GM23338 (cell line): ENCODE measurements at regions not wholly inside any gene's neighbourhood (a gene's known extent, or its start where the extent isn't known, plus 50 kb on each side); places are given as distances from the start of the nearest gene placed in this dataset.

Source experiments
- ATAC-seq: fragments of 200-7000 bp; cut with Tn5 transposase; 3 replicates; pipeline ENCODE4 v1.9.1; 2020
- DNase-seq: peaks from one replicate; pipeline ENCODE4 v3.0.0-alpha.2; 2015; ENCODE audit warnings: low spot score
- H2AFZ ChIP-seq: fragments of 200-600 bp; sonication (generic); 2 replicates; pipeline ENCODE4 v1.8.0; 2016; ENCODE audit warnings: antibody characterized with exemption, mild to moderate bottlenecking, moderate library complexity
- H3F3A ChIP-seq: fragments of 200-600 bp; sonication (generic); replicated peaks from 2 replicates; pipeline ENCODE4 v1.8.0; 2017; ENCODE audit warnings: antibody characterized with exemption, mixed run types, low read depth
- H3K27ac ChIP-seq: fragments of 200-600 bp; sonication (generic); 2 replicates; pipeline ENCODE4 v1.6.1; 2016; ENCODE audit warnings: low read depth
- H3K27me3 ChIP-seq: fragments of 200-600 bp; sonication (generic); 2 replicates; pipeline ENCODE4 v1.8.0; 2016; ENCODE audit warnings: mild to moderate bottlenecking, mixed run types, moderate library complexity; ENCODE audit not compliant: insufficient read depth
- H3K36me3 ChIP-seq: fragments of 200-600 bp; sonication (generic); 2 replicates; pipeline ENCODE4 v1.8.0; 2016; ENCODE audit warnings: mild to moderate bottlenecking; ENCODE audit not compliant: insufficient read depth
- H3K4me1 ChIP-seq: fragments of 200-600 bp; sonication (generic); 2 replicates; pipeline ENCODE4 v1.8.0; 2016; ENCODE audit warnings: mild to moderate bottlenecking, moderate library complexity; ENCODE audit not compliant: insufficient read depth
- H3K4me2 ChIP-seq: fragments of 200-600 bp; sonication (generic); 2 replicates; pipeline ENCODE4 v1.7.1; 2017; ENCODE audit warnings: mixed run types
- H3K4me3 ChIP-seq: fragments of 200-600 bp; sonication (generic); 2 replicates; pipeline ENCODE4 v1.6.1; 2016; ENCODE audit warnings: mixed run types
- H3K79me2 ChIP-seq: fragments of 200-600 bp; sonication (generic); replicated peaks from 2 replicates; pipeline ENCODE4 v1.8.0; 2017; ENCODE audit warnings: mild to moderate bottlenecking; ENCODE audit not compliant: insufficient read depth
- H3K9me2 ChIP-seq: fragments of 200-600 bp; sonication (generic); 2 replicates; pipeline ENCODE4 v1.8.0; 2017; ENCODE audit not compliant: insufficient read depth
- H4K20me1 ChIP-seq: fragments of 200-600 bp; sonication (generic); replicated peaks from 2 replicates; pipeline ENCODE4 v1.8.0; 2017; ENCODE audit warnings: mild to moderate bottlenecking; ENCODE audit not compliant: insufficient read depth
- H3K27ac Mint-ChIP-seq: 2 replicates; pipeline ENCODE4 v1.8.0; 2020; ENCODE audit warnings: inconsistent platforms, mild to moderate bottlenecking, moderate library complexity, mixed read lengths
- H3K27me3 Mint-ChIP-seq: 3 replicates; pipeline ENCODE4 v1.8.0; 2022; ENCODE audit warnings: low read depth, mild to moderate bottlenecking, moderate library complexity, mixed read lengths, inconsistent platforms; ENCODE audit not compliant: insufficient read depth, poor library complexity
- H3K36me3 Mint-ChIP-seq: 3 replicates; pipeline ENCODE4 v1.8.0; 2021; ENCODE audit warnings: low read depth, mild to moderate bottlenecking, inconsistent platforms, moderate library complexity, mixed read lengths
- H3K4me1 Mint-ChIP-seq: 3 replicates; pipeline ENCODE4 v1.8.0; 2020; ENCODE audit warnings: mild to moderate bottlenecking, inconsistent platforms, mixed read lengths
- H3K4me3 Mint-ChIP-seq: 3 replicates; pipeline ENCODE4 v1.8.0; 2021; ENCODE audit warnings: moderate library complexity, mild to moderate bottlenecking, inconsistent platforms, mixed read lengths
- H3K9me3 Mint-ChIP-seq: 3 replicates; pipeline ENCODE4 v1.8.0; 2020; ENCODE audit warnings: moderate library complexity, mild to moderate bottlenecking, inconsistent platforms, mixed read lengths
- ETS1 ChIP-seq: IDR thresholded peaks from 2 replicates; pipeline ENCODE4 v1.6.1; 2016; ENCODE audit warnings: antibody characterized with exemption
- EZH2phosphoT487 ChIP-seq: fragments of 200-600 bp; sonication (generic); IDR thresholded peaks from one replicate; pipeline ENCODE4 v1.8.1; 2018; ENCODE audit warnings: antibody characterized with exemption; ENCODE audit not compliant: unreplicated experiment
- NANOG ChIP-seq: IDR thresholded peaks from 2 replicates; pipeline ENCODE4 v1.6.1; 2016; ENCODE audit warnings: antibody characterized with exemption, borderline replicate concordance
- REST ChIP-seq: IDR thresholded peaks from one replicate; pipeline ENCODE4 v1.6.1; 2018; ENCODE audit warnings: antibody characterized with exemption; ENCODE audit not compliant: unreplicated experiment
- ZNF462 ChIP-seq: fragments of 250-450 bp; sonication (Bioruptor Pico); IDR thresholded peaks from 2 replicates; pipeline ENCODE4 v1.5.0; 2020; ENCODE audit warnings: mild to moderate bottlenecking, moderate library complexity

GRCh38 chr11:21883354-21883753 is 309.5 kb upstream of the ANO5 start (continued):
- no peak for TF ChIP-seq EZH2phosphoT487
- no peak for TF ChIP-seq NANOG
- no peak for TF ChIP-seq ETS1
- no peak for TF ChIP-seq ZNF462

GRCh38 chr11:21888814-21889213 is 304.1 kb upstream of the ANO5 start:
- Histone ChIP-seq H3F3A (no peaks in the 10 kb centered on the region), H3K4me1 (no peaks in the 10 kb centered on the region; the same call in 1 of the 2 replicates), H3K4me2 (no peak overlapping the region), H3K9me2 (no peaks in the 10 kb centered on the region), H3K27ac (no peak overlapping the region), H2AFZ (no peak overlapping the region), H3K4me3 (no peak overlapping the region), H3K27me3 (no peaks in the 10 kb centered on the region), H4K20me1 (no peaks in the 10 kb centered on the region), H3K79me2 (no peaks in the 10 kb centered on the region), H3K36me3 (no peaks in the 10 kb centered on the region)
- Mint-ChIP-seq H3K4me1 (peaks cover 5% of the 10 kb centered on the region), H3K27me3 (no peaks in the 10 kb centered on the region), H3K9me3 (no peaks in the 10 kb centered on the region; the same call in 2 of the 3 replicates), H3K27ac (no peak overlapping the region; the same call in 1 of the 2 replicates), H3K4me3 (no peak overlapping the region), H3K36me3 (no peaks in the 10 kb centered on the region)
- ATAC-seq, result no peak
- TF ChIP-seq REST, result no peak
- DNase-seq, result no peak
